Mesothelial cell of epicardium (in vitro differentiated cells): ENCODE measurements at regions not wholly inside any gene's neighbourhood (a gene's known extent, or its start where the extent isn't known, plus 50 kb on each side); places are given as distances from the start of the nearest gene placed in this dataset.

Source experiments
- DNase-seq, 2 experiments: peaks; one replicate each; pipeline ENCODE4 v3.0.0; 2021; ENCODE audit warnings: low spot score in 2 of 2; ENCODE audit not compliant: unreplicated experiment in 2 of 2
- H3K27ac Mint-ChIP-seq: 2 replicates; pipeline ENCODE4 v1.8.0; 2021; ENCODE audit warnings: mixed read lengths
- H3K27me3 Mint-ChIP-seq: 2 replicates; pipeline ENCODE4 v1.8.0; 2021; ENCODE audit warnings: low read depth, mixed read lengths
- H3K36me3 Mint-ChIP-seq: 2 replicates; pipeline ENCODE4 v1.8.0; 2021; ENCODE audit warnings: mixed read lengths
- H3K4me1 Mint-ChIP-seq: 2 replicates; pipeline ENCODE4 v1.8.0; 2021; ENCODE audit warnings: mixed read lengths
- H3K4me3 Mint-ChIP-seq: 2 replicates; pipeline ENCODE4 v1.8.0; 2021; ENCODE audit warnings: mild to moderate bottlenecking, moderate library complexity, mixed read lengths
- H3K9me3 Mint-ChIP-seq: 2 replicates; pipeline ENCODE4 v1.8.0; 2021; ENCODE audit warnings: mixed read lengths
- CTCF ChIP-seq: fragments of 200-600 bp; sonication (generic); IDR thresholded peaks from one replicate; pipeline ENCODE4 v1.5.0; 2021; ENCODE audit warnings: antibody characterized with exemption; ENCODE audit not compliant: unreplicated experiment

GRCh38 chr10:88080213-88080612 lies 216.8 kb downstream of the PTEN start:
- H3K27me3 Mint-ChIP-seq: no peaks in the 10 kb centered on the region
- H3K9me3 Mint-ChIP-seq: no peaks in the 10 kb centered on the region
- H3K27ac Mint-ChIP-seq: peak overlapping the region; percentile 18
- no peaks in the 10 kb centered on the region for H3K36me3 Mint-ChIP-seq
- peaks cover 31% of the 10 kb centered on the region for H3K4me1 Mint-ChIP-seq
- DNase-seq: no peak
- H3K4me3 Mint-ChIP-seq: no peak overlapping the region
- TF ChIP-seq CTCF: no peak

- TF ChIP-seq CTCF: no peak
- peaks cover 31% of the 10 kb centered on the region for H3K4me1 Mint-ChIP-seq
- no peaks in the 10 kb centered on the region for H3K27me3 Mint-ChIP-seq
- H3K36me3 Mint-ChIP-seq: no peaks in the 10 kb centered on the region
- no peak for DNase-seq
- H3K4me3 Mint-ChIP-seq: no peak overlapping the region
- no peak overlapping the region for H3K27ac Mint-ChIP-seq
- H3K9me3 Mint-ChIP-seq: no peaks in the 10 kb centered on the region
These were observed 218.1 kb downstream of the PTEN start for GRCh38 chr10:88081457-88082054.

GRCh38 chr10:88082391-88082790 lies 219.0 kb downstream of the PTEN start:
- Mint-ChIP-seq H3K27me3 (no peaks in the 10 kb centered on the region), H3K36me3 (no peaks in the 10 kb centered on the region), H3K9me3 (no peaks in the 10 kb centered on the region), H3K4me1 (peaks cover 31% of the 10 kb centered on the region), H3K27ac (no peak overlapping the region), H3K4me3 (no peak overlapping the region)
- no peak for TF ChIP-seq CTCF
- no peak for DNase-seq

- Mint-ChIP-seq H3K27me3 (no peaks in the 10 kb centered on the region), H3K27ac (no peak overlapping the region), H3K9me3 (no peaks in the 10 kb centered on the region), H3K4me3 (no peak overlapping the region), H3K36me3 (no peaks in the 10 kb centered on the region), H3K4me1 (peaks cover 26% of the 10 kb centered on the region)
- no peak for DNase-seq
- TF ChIP-seq CTCF: no peak
These were observed 219.6 kb downstream of the PTEN start for GRCh38 chr10:88082806-88083596.

GRCh38 chr10:88083597-88083989 lies 220.2 kb downstream of the PTEN start:
- no peak for DNase-seq
- no peaks in the 10 kb centered on the region for H3K9me3 Mint-ChIP-seq
- H3K27me3 Mint-ChIP-seq: no peaks in the 10 kb centered on the region
- TF ChIP-seq CTCF: no peak
- no peak overlapping the region for H3K27ac Mint-ChIP-seq
- H3K36me3 Mint-ChIP-seq: no peaks in the 10 kb centered on the region
- H3K4me3 Mint-ChIP-seq: no peak overlapping the region
- peaks cover 25% of the 10 kb centered on the region for H3K4me1 Mint-ChIP-seq
